SK-N-SH (cell line): ENCODE measurements at regions not wholly inside any gene's neighbourhood (a gene's known extent, or its start where the extent isn't known, plus 50 kb on each side); places are given as distances from the start of the nearest gene placed in this dataset.

Experiments
- CTCF ChIA-PET: fragments of 300-600, 350-600 bp; formaldehyde crosslinking; extraction: SDS; loops from one replicate; lab custom pipeline; 2021; lab: Yijun Ruan, JAX
- POLR2A ChIA-PET: fragments of 350-600 bp; sonication (Branson Sonifier 250); formaldehyde crosslinking; extraction: SDS; loops from one replicate; lab custom pipeline; 2020; ENCODE audit warnings: antibody characterized with exemption, inconsistent platforms; lab: Yijun Ruan, JAX
- DNase-seq: peaks from one replicate; pipeline ENCODE4 v3.0.0; 2012
- H2AFZ ChIP-seq: fragments of 200-600 bp; sonication (generic); 2 replicates; pipeline ENCODE4 v1.8.1; 2016; ENCODE audit warnings: antibody characterized with exemption, mild to moderate bottlenecking, low read depth
- H3F3A ChIP-seq: fragments of 200-600 bp; sonication (generic); replicated peaks from 2 replicates; pipeline ENCODE3; 2016; ENCODE audit warnings: antibody characterized with exemption, mild to moderate bottlenecking; ENCODE audit not compliant: insufficient read depth
- H3K27ac ChIP-seq, 2 experiments: fragments of 200-500 bp in 1 of 2; fragments of 200-600 bp in 1 of 2; sonication (Bioruptor generic) in 1 of 2; sonication (generic), shearing (Covaris generic) in 1 of 2; 2 replicates each; pipeline versions ENCODE4 v1.5.1 to v1.6.1; 2014 to 2016; ENCODE audit warnings: low read depth in 2 of 2, inconsistent platforms in 1 of 2, low read length in 1 of 2, mild to moderate bottlenecking in 1 of 2, mixed read lengths in 1 of 2
- H3K27me3 ChIP-seq: fragments of 200-600 bp; sonication (generic), shearing (Covaris generic); 2 replicates; pipeline ENCODE4 v1.6.1; 2016; ENCODE audit warnings: mixed run types; ENCODE audit not compliant: insufficient read depth
- H3K36me3 ChIP-seq, 2 experiments: fragments of 200-500 bp in 1 of 2; fragments of 200-600 bp in 1 of 2; sonication (Bioruptor generic) in 1 of 2; sonication (generic) in 1 of 2; replicated peaks in 1 of 2; 2 replicates each; pipeline versions ENCODE3 to v1.5.1; 2014 to 2016; ENCODE audit warnings: low read length in 1 of 2, mild to moderate bottlenecking in 1 of 2; ENCODE audit not compliant: insufficient read depth in 2 of 2, control insufficient read depth in 1 of 2
- H3K4me1 ChIP-seq, 2 experiments: fragments of 200-500 bp in 1 of 2; fragments of 200-600 bp in 1 of 2; sonication (Bioruptor generic) in 1 of 2; sonication (generic), shearing (Covaris generic) in 1 of 2; 2 replicates each; pipeline versions ENCODE4 v1.5.1 to v1.6.1; 2014 to 2016; ENCODE audit warnings: low read depth in 1 of 2, low read length in 1 of 2, mixed run types in 1 of 2; ENCODE audit not compliant: insufficient read depth in 2 of 2, control insufficient read depth in 1 of 2
- H3K4me2 ChIP-seq: fragments of 200-600 bp; sonication (generic), shearing (Covaris generic); 2 replicates; pipeline ENCODE4 v1.6.1; 2017; ENCODE audit warnings: mixed run types
- H3K4me3 ChIP-seq, 2 experiments: fragments of 200-500 bp in 1 of 2; fragments of 200-600 bp in 1 of 2; sonication (Bioruptor generic) in 1 of 2; sonication (generic), shearing (Covaris generic) in 1 of 2; 2 replicates each; pipeline versions ENCODE4 v1.5.1 to v1.8.1; 2014 to 2016; ENCODE audit warnings: low read depth in 2 of 2, inconsistent platforms in 1 of 2, low read length in 1 of 2, mild to moderate bottlenecking in 1 of 2, mixed read lengths in 1 of 2, moderate library complexity in 1 of 2
- H3K79me2 ChIP-seq: fragments of 200-600 bp; sonication (generic); 2 replicates; pipeline ENCODE4 v1.8.1; 2017; ENCODE audit warnings: mild to moderate bottlenecking; ENCODE audit not compliant: insufficient read depth
- H3K9ac ChIP-seq: fragments of 200-600 bp; sonication (generic); 2 replicates; pipeline ENCODE4 v1.6.1; 2017; ENCODE audit warnings: mixed run types
- H3K9me2 ChIP-seq: fragments of 200-600 bp; sonication (generic); 2 replicates; pipeline ENCODE4 v1.6.1; 2017; ENCODE audit warnings: mixed run types
- H3K9me3 ChIP-seq: fragments of 200-600 bp; sonication (generic); 2 replicates; pipeline ENCODE4 v1.6.1; 2017; ENCODE audit warnings: mixed run types, mild to moderate bottlenecking, moderate library complexity
- H4K20me1 ChIP-seq: fragments of 200-600 bp; sonication (generic); 2 replicates; pipeline ENCODE4 v1.6.1; 2017; ENCODE audit warnings: mild to moderate bottlenecking, mixed run types; ENCODE audit not compliant: insufficient read depth
- CTCF ChIP-seq: fragments of 200-600 bp; sonication (generic); IDR thresholded peaks from 2 replicates; pipeline ENCODE4 v1.6.1; 2017; ENCODE audit warnings: antibody characterized with exemption, mild to moderate bottlenecking, moderate library complexity
- EZH2phosphoT487 ChIP-seq: fragments of 200-600 bp; sonication (generic); IDR thresholded peaks from 2 replicates; pipeline ENCODE4 v1.6.1; 2017; ENCODE audit warnings: low read depth, mixed run types, mild to moderate bottlenecking, antibody characterized with exemption, moderate library complexity, borderline replicate concordance
- FOSL2 ChIP-seq: IDR thresholded peaks from 2 replicates; pipeline ENCODE4 v1.4.0; 2012; ENCODE audit warnings: low read depth, mild to moderate bottlenecking, moderate library complexity, borderline replicate concordance
- GABPA ChIP-seq: IDR thresholded peaks from 2 replicates; pipeline ENCODE4 v1.4.0; 2012; ENCODE audit warnings: low read depth, mild to moderate bottlenecking
- JUND ChIP-seq: IDR thresholded peaks from 2 replicates; pipeline ENCODE4 v1.4.0; 2012
- MAX ChIP-seq: IDR thresholded peaks from 2 replicates; pipeline ENCODE4 v1.4.0; 2012; ENCODE audit warnings: low read depth
- NFIC ChIP-seq: IDR thresholded peaks from 2 replicates; pipeline ENCODE4 v1.4.0; 2012; ENCODE audit warnings: borderline replicate concordance
- RAD21 ChIP-seq: IDR thresholded peaks from 2 replicates; pipeline ENCODE4 v1.6.1; 2012; ENCODE audit warnings: mild to moderate bottlenecking, low read length
- REST ChIP-seq: IDR thresholded peaks from 2 replicates; pipeline ENCODE4 v1.6.1; 2012; ENCODE audit warnings: mild to moderate bottlenecking, low read depth, low read length, moderate library complexity
- RFX5 ChIP-seq: IDR thresholded peaks from 2 replicates; pipeline ENCODE4 v1.6.1; 2012; ENCODE audit warnings: mild to moderate bottlenecking, improper control_type of control experiment, low read length
- RXRA ChIP-seq: IDR thresholded peaks from 2 replicates; pipeline ENCODE4 v1.4.0; 2012; ENCODE audit warnings: low read depth, mild to moderate bottlenecking, borderline replicate concordance
- SIN3A ChIP-seq: IDR thresholded peaks from 2 replicates; pipeline ENCODE4 v1.6.1; 2012; ENCODE audit warnings: low read depth, mild to moderate bottlenecking, low read length, moderate library complexity, borderline replicate concordance
- SMC3 ChIP-seq: IDR thresholded peaks from 2 replicates; pipeline ENCODE4 v1.6.1; 2012; ENCODE audit warnings: low read depth, low read length, improper control_type of control experiment
- TAF1 ChIP-seq: IDR thresholded peaks from 2 replicates; pipeline ENCODE4 v1.6.1; 2012; ENCODE audit warnings: low read depth, mild to moderate bottlenecking, low read length, moderate library complexity, borderline replicate concordance
- TEAD4 ChIP-seq: IDR thresholded peaks from 2 replicates; pipeline ENCODE4 v1.4.0; 2012; ENCODE audit warnings: mild to moderate bottlenecking, borderline replicate concordance; ENCODE audit not compliant: insufficient read depth
- YY1 ChIP-seq: IDR thresholded peaks from 2 replicates; pipeline ENCODE4 v1.4.0; 2012; ENCODE audit warnings: low read depth, mild to moderate bottlenecking
- WGBS: methylation state at CpG from one replicate; pipeline ENCODE4 v1.1.6; 2017; ENCODE audit warnings: low lambda C conversion rate; 5-methylcytosine and 5-hydroxymethylcytosine counted together
- TF ChIP-seq, protein P1 (sequence below): IDR thresholded peaks from 2 replicates; pipeline ENCODE4 v1.4.0; 2012; ENCODE audit warnings: low read depth, borderline replicate concordance
- TF ChIP-seq, protein P2 (sequence below): fragments of 150-350 bp; IDR thresholded peaks from 2 replicates; pipeline ENCODE4 v1.6.1; 2016; ENCODE audit warnings: mild to moderate bottlenecking, low read depth, low read length

- H2AFZ ChIP-seq = no peak overlapping the region
- no peak overlapping the region for H3K27ac ChIP-seq
- DNase-seq = no peak
- H3K79me2 ChIP-seq = no peaks in the 10 kb centered on the region
- no peak for TF ChIP-seq NFIC
- no peak for TF ChIP-seq MAX
- no peak for TF ChIP-seq RXRA
- TF ChIP-seq SIN3A = no peak
- no peak for TF ChIP-seq GABPA
- no peaks in the 10 kb centered on the region for H3K4me1 ChIP-seq
- no peak overlapping the region for H3K9ac ChIP-seq
- no peaks in the 10 kb centered on the region for H3K9me2 ChIP-seq
- ChIA-PET CTCF (no interaction called here), POLR2A (no interaction called here)
- H3K9me3 ChIP-seq = no peaks in the 10 kb centered on the region
- WGBS = 59% methylated on average over 8 of the region's 8 CpGs
- no peaks in the 10 kb centered on the region for H4K20me1 ChIP-seq
- H3K4me2 ChIP-seq = no peak overlapping the region
- no peaks in the 10 kb centered on the region for H3K36me3 ChIP-seq
- H3F3A ChIP-seq = no peaks in the 10 kb centered on the region
- H3K4me3 ChIP-seq = no peak overlapping the region
- H3K27me3 ChIP-seq = no peaks in the 10 kb centered on the region
Measured at GRCh38 chr16:62391940-62392339, 355.7 kb upstream of the CDH8 start.

DNA sequence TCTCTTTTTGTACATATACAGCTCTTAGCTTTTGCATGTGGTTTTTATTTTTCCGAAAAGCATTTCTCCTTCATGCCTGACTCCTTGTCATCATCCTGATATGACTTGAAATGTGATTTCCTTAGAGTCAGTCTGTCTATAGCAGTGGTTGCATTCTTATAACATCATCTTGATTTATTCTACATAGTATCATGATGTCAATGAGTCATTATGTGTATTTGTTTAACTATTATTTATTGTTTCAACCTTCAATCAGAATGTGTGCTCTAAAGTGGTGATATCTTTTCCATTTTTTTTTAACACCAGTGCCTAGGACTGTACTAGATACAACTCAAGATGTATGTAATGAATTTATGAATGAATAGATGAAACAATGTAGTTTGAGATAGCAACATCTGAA lies 354.9 kb upstream of the CDH8 start:
- WGBS = 29% methylated on average over 1 of the region's 1 CpG
- POLR2A ChIA-PET = no interaction called here

More for the DNA sequence above, 354.9 kb upstream of the CDH8 start:
- no peak overlapping the region for H3K4me3 ChIP-seq
- no peak overlapping the region for H3K27ac ChIP-seq
- H2AFZ ChIP-seq = no peak overlapping the region
- no peaks in the 10 kb centered on the region for H3K79me2 ChIP-seq
- H3K36me3 ChIP-seq = no peaks in the 10 kb centered on the region
- DNase-seq = no peak
- no peaks in the 10 kb centered on the region for H3K27me3 ChIP-seq
- H3K4me1 ChIP-seq = no peaks in the 10 kb centered on the region
- H3F3A ChIP-seq = no peaks in the 10 kb centered on the region
- no peaks in the 10 kb centered on the region for H3K9me3 ChIP-seq
- H3K9me2 ChIP-seq = no peaks in the 10 kb centered on the region
- H3K4me2 ChIP-seq = no peak overlapping the region
- no peak overlapping the region for H3K9ac ChIP-seq
- no peaks in the 10 kb centered on the region for H4K20me1 ChIP-seq
- TF ChIP-seq TEAD4 (no peak), REST (no peak), MAX (no peak), CTCF (no peak), JUND (no peak), GABPA (no peak), SMC3 (no peak), RFX5 (no peak), RXRA (no peak), EZH2phosphoT487 (no peak), RAD21 (no peak), YY1 (no peak), NFIC (no peak), TAF1 (no peak), FOSL2 (no peak)
- TF ChIP-seq, protein P1, sequence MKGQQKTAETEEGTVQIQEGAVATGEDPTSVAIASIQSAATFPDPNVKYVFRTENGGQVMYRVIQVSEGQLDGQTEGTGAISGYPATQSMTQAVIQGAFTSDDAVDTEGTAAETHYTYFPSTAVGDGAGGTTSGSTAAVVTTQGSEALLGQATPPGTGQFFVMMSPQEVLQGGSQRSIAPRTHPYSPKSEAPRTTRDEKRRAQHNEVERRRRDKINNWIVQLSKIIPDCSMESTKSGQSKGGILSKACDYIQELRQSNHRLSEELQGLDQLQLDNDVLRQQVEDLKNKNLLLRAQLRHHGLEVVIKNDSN = no peak
- TF ChIP-seq, protein P2, sequence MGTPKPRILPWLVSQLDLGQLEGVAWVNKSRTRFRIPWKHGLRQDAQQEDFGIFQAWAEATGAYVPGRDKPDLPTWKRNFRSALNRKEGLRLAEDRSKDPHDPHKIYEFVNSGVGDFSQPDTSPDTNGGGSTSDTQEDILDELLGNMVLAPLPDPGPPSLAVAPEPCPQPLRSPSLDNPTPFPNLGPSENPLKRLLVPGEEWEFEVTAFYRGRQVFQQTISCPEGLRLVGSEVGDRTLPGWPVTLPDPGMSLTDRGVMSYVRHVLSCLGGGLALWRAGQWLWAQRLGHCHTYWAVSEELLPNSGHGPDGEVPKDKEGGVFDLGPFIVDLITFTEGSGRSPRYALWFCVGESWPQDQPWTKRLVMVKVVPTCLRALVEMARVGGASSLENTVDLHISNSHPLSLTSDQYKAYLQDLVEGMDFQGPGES = no peak
- TF ChIP-seq, all 33 proteins: peak for 0
- CTCF ChIA-PET = no interaction called here
